OCI-LY7 (cell line): ENCODE measurements at regions not wholly inside any gene's neighbourhood (a gene's known extent, or its start where the extent isn't known, plus 50 kb on each side); places are given as distances from the start of the nearest gene placed in this dataset.

ENCODE experiments used
- BruUV-seq: library from RNA; stranded (reverse); fragments of 400-500 nt; replicated peaks from 2 replicates; lab custom pipeline; 2021; lab: Mats Ljungman, UMichigan
- CTCF ChIA-PET: fragments of 300-600 bp; sonication (Branson Sonifier 250); formaldehyde crosslinking; loops from one replicate; lab custom pipeline; 2022; ENCODE audit warnings: antibody characterized with exemption; ENCODE audit not compliant: unreplicated experiment; lab: Charles Lee
- POLR2A ChIA-PET: fragments of 300-600 bp; sonication (Branson Sonifier 250); formaldehyde crosslinking; loops from one replicate; lab custom pipeline; 2022; ENCODE audit warnings: antibody characterized with exemption; lab: Charles Lee
- DNase-seq: peaks from one replicate; pipeline ENCODE4 v3.0.0-alpha.2; 2015; ENCODE audit warnings: low spot score
- H2AFZ ChIP-seq: fragments of 200-600 bp; sonication (generic), shearing (Covaris generic); 2 replicates; pipeline ENCODE4 v1.6.1; 2014; ENCODE audit warnings: mild to moderate bottlenecking, antibody characterized with exemption, low read length, moderate library complexity
- H3K27ac ChIP-seq: fragments of 200-600 bp; sonication (generic); 2 replicates; pipeline ENCODE4 v1.5.1; 2014; ENCODE audit warnings: mixed run types, low read depth, mild to moderate bottlenecking, moderate library complexity, low read length, inconsistent platforms; ENCODE audit not compliant: poor library complexity, severe bottlenecking
- H3K36me3 ChIP-seq: fragments of 200-600 bp; sonication (generic); 2 replicates; pipeline ENCODE4 v1.6.1; 2014; ENCODE audit warnings: mild to moderate bottlenecking, antibody characterized with exemption, low read length, moderate library complexity, mixed read lengths; ENCODE audit not compliant: insufficient read depth
- H3K4me1 ChIP-seq: fragments of 200-600 bp; sonication (generic); 2 replicates; pipeline ENCODE4 v1.5.1; 2014; ENCODE audit warnings: mild to moderate bottlenecking, low read length; ENCODE audit not compliant: insufficient read depth, poor library complexity, severe bottlenecking
- H3K4me2 ChIP-seq: fragments of 200-600 bp; sonication (generic); 2 replicates; pipeline ENCODE4 v1.6.1; 2014; ENCODE audit warnings: mild to moderate bottlenecking, low read length
- H3K4me3 ChIP-seq: fragments of 200-600 bp; sonication (generic); 2 replicates; pipeline ENCODE4 v1.5.1; 2014; ENCODE audit warnings: mild to moderate bottlenecking, low read depth, low read length; ENCODE audit not compliant: poor library complexity, severe bottlenecking
- H3K79me2 ChIP-seq: fragments of 200-600 bp; sonication (generic); 2 replicates; pipeline ENCODE4 v1.6.1; 2016; ENCODE audit warnings: low read depth, mild to moderate bottlenecking, low read length, moderate library complexity, mixed read lengths; ENCODE audit not compliant: insufficient read depth
- H3K9me2 ChIP-seq: fragments of 200-600 bp; sonication (generic); 2 replicates; pipeline ENCODE4 v1.6.1; 2016; ENCODE audit warnings: mild to moderate bottlenecking, low read length, mixed read lengths; ENCODE audit not compliant: insufficient read depth
- H3K9me3 ChIP-seq: fragments of 200-600 bp; sonication (generic); 2 replicates; pipeline ENCODE4 v1.6.1; 2014; ENCODE audit warnings: mild to moderate bottlenecking, mixed run types, low read length, mixed read lengths
- H4K20me1 ChIP-seq: fragments of 200-600 bp; sonication (generic); 2 replicates; pipeline ENCODE4 v1.6.1; 2014; ENCODE audit warnings: mild to moderate bottlenecking, antibody characterized with exemption, low read length, moderate library complexity, mixed read lengths; ENCODE audit not compliant: insufficient read depth
- EZH2phosphoT487 ChIP-seq: fragments of 200-600 bp; sonication (generic); IDR thresholded peaks from 2 replicates; pipeline ENCODE4 v1.6.1; 2018; ENCODE audit warnings: low read depth, borderline replicate concordance, mild to moderate bottlenecking, mixed run types, antibody characterized with exemption, low read length, moderate library complexity, mixed read lengths
- intact Hi-C: fragments of 100-400 bp; cut with micrococcal nuclease; formaldehyde crosslinking; loops from one replicate; pipeline ENCODE4 v1.10.0; 2022; ENCODE audit not compliant: unreplicated experiment
- TF ChIP-seq, protein P1 (sequence below): fragments of 200-600 bp; sonication (generic); conservative IDR thresholded peaks from 2 replicates; pipeline ENCODE4 v1.5.1; 2014; ENCODE audit warnings: mild to moderate bottlenecking, antibody characterized with exemption, low read length, moderate library complexity, mixed read lengths

DNA sequence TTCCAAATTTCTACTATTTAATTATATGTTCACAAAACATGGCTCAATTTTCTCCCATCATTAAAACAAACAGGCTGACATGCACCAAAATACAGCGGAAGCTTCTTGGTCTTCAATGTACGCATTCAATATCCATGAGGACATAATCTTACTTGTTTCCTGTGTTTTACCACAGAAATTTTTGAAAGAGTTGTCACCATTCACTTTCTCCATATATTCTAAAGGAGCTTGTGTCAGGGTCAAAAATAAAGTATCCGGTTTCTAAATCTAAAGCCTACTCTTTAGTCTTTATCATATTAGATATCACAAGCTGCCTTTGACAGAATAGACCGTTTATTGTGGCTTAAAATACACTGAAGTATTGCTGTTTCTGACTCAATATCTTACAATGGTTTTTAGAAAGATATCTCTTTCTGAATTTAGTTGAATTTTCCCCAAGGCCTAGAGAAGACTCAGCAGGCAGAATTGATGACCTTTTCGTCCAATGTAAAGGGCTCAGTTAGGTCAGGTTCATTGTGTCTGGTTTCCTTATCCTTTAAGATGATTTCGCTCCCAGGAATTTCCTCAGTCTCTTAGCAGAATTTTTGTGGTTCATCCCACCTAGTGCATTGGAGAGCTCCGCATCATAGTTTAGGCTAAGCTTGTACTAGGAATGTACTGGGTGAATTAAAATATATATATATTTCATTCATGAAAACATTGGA lies 717.2 kb downstream of the NCAM2 start:
- ChIA-PET CTCF (no interaction called here), POLR2A (interaction anchor here (0.6 kb wide), 1 partner anchor 208 kb away, joined by 7 read pairs; no protein-coding TSS in a partner anchor)
- DNase-seq = no peak
- no peak for TF ChIP-seq EZH2phosphoT487
- TF ChIP-seq, protein P1, sequence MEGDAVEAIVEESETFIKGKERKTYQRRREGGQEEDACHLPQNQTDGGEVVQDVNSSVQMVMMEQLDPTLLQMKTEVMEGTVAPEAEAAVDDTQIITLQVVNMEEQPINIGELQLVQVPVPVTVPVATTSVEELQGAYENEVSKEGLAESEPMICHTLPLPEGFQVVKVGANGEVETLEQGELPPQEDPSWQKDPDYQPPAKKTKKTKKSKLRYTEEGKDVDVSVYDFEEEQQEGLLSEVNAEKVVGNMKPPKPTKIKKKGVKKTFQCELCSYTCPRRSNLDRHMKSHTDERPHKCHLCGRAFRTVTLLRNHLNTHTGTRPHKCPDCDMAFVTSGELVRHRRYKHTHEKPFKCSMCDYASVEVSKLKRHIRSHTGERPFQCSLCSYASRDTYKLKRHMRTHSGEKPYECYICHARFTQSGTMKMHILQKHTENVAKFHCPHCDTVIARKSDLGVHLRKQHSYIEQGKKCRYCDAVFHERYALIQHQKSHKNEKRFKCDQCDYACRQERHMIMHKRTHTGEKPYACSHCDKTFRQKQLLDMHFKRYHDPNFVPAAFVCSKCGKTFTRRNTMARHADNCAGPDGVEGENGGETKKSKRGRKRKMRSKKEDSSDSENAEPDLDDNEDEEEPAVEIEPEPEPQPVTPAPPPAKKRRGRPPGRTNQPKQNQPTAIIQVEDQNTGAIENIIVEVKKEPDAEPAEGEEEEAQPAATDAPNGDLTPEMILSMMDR = no peak
- intact Hi-C loops = no loop called here
- no peak overlapping the region for H3K4me2 ChIP-seq
- no peak overlapping the region for H3K4me3 ChIP-seq
- H2AFZ ChIP-seq = no peak overlapping the region
- no peaks in the 10 kb centered on the region for H3K79me2 ChIP-seq
- H3K9me3 ChIP-seq = peaks cover 3% of the 10 kb centered on the region; the same call in 1 of the 2 replicates
- H3K36me3 ChIP-seq = no peaks in the 10 kb centered on the region
- BruUV-seq = no TSS peak
- H3K4me1 ChIP-seq = no peaks in the 10 kb centered on the region
- no peak overlapping the region for H3K27ac ChIP-seq
- no peaks in the 10 kb centered on the region for H4K20me1 ChIP-seq
- H3K9me2 ChIP-seq = no peaks in the 10 kb centered on the region

DNA sequence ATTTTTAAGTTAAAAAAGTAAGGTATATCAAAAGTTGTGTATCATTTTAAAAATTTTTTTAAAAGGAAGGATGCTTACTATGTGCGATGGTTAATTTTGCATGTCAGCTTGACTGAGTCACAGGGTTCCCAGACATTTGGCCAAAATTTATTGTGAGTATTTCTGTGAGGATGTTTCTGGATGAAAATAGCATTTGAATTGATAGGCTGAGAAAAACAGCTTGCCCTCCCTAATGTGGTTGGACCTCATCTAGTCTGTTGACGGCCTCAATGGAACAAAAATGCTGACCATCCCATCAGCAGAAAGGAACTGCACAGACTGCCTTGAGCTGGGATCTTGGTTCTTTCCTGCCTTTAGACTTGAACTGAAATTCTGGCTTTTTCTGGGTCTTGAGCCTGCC lies 724.5 kb downstream of the NCAM2 start:
- TF ChIP-seq, protein P1 = no peak
- no peak for TF ChIP-seq EZH2phosphoT487
- no peaks in the 10 kb centered on the region for H3K9me2 ChIP-seq
- BruUV-seq = no TSS peak

DNA sequence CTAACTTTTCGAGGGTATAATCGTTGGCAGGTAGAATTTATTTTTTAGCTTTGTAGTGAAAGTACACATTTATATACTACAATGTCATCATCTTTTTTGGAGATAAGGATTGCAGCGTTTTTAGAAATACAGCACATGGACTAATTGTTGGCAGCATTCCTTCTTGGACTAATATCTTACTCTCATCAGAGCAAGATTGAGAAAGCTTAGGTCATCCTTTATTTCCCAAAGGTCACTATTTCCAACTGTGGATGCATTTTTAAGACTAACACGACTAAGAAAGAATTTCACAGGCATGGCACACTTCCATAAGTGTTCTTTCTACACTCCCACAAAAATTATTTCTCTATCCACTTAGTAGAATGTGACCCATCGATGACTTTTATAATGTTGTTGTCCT lies 732.3 kb downstream of the NCAM2 start:
- Histone ChIP-seq H3K9me3 (peaks cover 18% of the 10 kb centered on the region; the same call in 1 of the 2 replicates), H3K79me2 (no peaks in the 10 kb centered on the region), H3K36me3 (no peaks in the 10 kb centered on the region), H3K27ac (no peak overlapping the region), H3K4me3 (no peak overlapping the region), H2AFZ (no peak overlapping the region), H3K4me2 (no peak overlapping the region), H3K4me1 (no peaks in the 10 kb centered on the region), H4K20me1 (no peaks in the 10 kb centered on the region), H3K9me2 (no peaks in the 10 kb centered on the region)
- no TSS peak for BruUV-seq
- ChIA-PET POLR2A (interaction anchor here (0.5 kb wide), 1 partner anchor 1886 kb away, joined by 3 read pairs; no protein-coding TSS in a partner anchor), CTCF (no interaction called here)
- DNase-seq = no peak
- intact Hi-C loops = no loop called here
- TF ChIP-seq, protein P1 = no peak
- TF ChIP-seq EZH2phosphoT487 = no peak

More for the DNA sequence above, 724.5 kb downstream of the NCAM2 start:
- DNase-seq = no peak
- CTCF ChIA-PET = no interaction called here
- no peaks in the 10 kb centered on the region for H3K36me3 ChIP-seq
- no peak overlapping the region for H3K27ac ChIP-seq
- H2AFZ ChIP-seq = no peak overlapping the region
- intact Hi-C loops = no loop called here
- no peak overlapping the region for H3K4me2 ChIP-seq
- no peak overlapping the region for H3K4me3 ChIP-seq
- no peaks in the 10 kb centered on the region for H3K4me1 ChIP-seq
- POLR2A ChIA-PET = no interaction called here
- H3K79me2 ChIP-seq = no peaks in the 10 kb centered on the region
- no peaks in the 10 kb centered on the region for H4K20me1 ChIP-seq
- peaks cover 27% of the 10 kb centered on the region; the same call in 1 of the 2 replicates for H3K9me3 ChIP-seq
